Osteoblast (primary cell): ENCODE measurements at regions not wholly inside any gene's neighbourhood (a gene's known extent, or its start where the extent isn't known, plus 50 kb on each side); places are given as distances from the start of the nearest gene placed in this dataset.

ENCODE experiments used
- DNase-seq: peaks from one replicate; pipeline ENCODE4 v3.0.0; 2011; ENCODE audit warnings: low spot score, mixed read lengths; ENCODE audit not compliant: insufficient read length; ENCODE audit errors: missing footprints
- H2AFZ ChIP-seq: 2 replicates; pipeline ENCODE4 v1.6.0; 2011; ENCODE audit warnings: mild to moderate bottlenecking, low read length
- H3K27ac ChIP-seq: 2 replicates; pipeline ENCODE4 v1.5.1; 2011; ENCODE audit warnings: mild to moderate bottlenecking, low read depth, low read length, moderate library complexity
- H3K27me3 ChIP-seq: 2 replicates; pipeline ENCODE4 v1.6.0; 2012; ENCODE audit warnings: mild to moderate bottlenecking, control low read depth, inconsistent platforms, low read length, moderate library complexity; ENCODE audit not compliant: insufficient read depth
- H3K36me3 ChIP-seq: 2 replicates; pipeline ENCODE4 v1.5.1; 2011; ENCODE audit warnings: mild to moderate bottlenecking, low read length, control low read depth, moderate library complexity; ENCODE audit not compliant: insufficient read depth
- H3K4me1 ChIP-seq: 2 replicates; pipeline ENCODE4 v1.5.1; 2011; ENCODE audit warnings: mild to moderate bottlenecking, low read length, control low read depth, moderate library complexity; ENCODE audit not compliant: insufficient read depth
- H3K4me2 ChIP-seq: 2 replicates; pipeline ENCODE4 v1.6.0; 2011; ENCODE audit warnings: mild to moderate bottlenecking, low read length; ENCODE audit not compliant: insufficient read depth
- H3K4me3 ChIP-seq: fragments of 200-600 bp; sonication (generic); 3 replicates; pipeline ENCODE4 v1.5.1; 2012; ENCODE audit warnings: mild to moderate bottlenecking, low read length, inconsistent platforms; ENCODE audit not compliant: insufficient read depth
- H3K79me2 ChIP-seq: 2 replicates; pipeline ENCODE4 v1.6.0; 2012; ENCODE audit warnings: mild to moderate bottlenecking, low read length, control low read depth, inconsistent platforms; ENCODE audit not compliant: insufficient read depth
- H3K9me3 ChIP-seq: 2 replicates; pipeline ENCODE4 v1.5.1; 2011; ENCODE audit warnings: low read depth, low read length, control low read depth
- H4K20me1 ChIP-seq: 2 replicates; pipeline ENCODE4 v1.6.0; 2012; ENCODE audit warnings: mild to moderate bottlenecking, low read length, control low read depth; ENCODE audit not compliant: insufficient read depth
- TF ChIP-seq, protein P1 (sequence below): IDR thresholded peaks from 2 replicates; pipeline ENCODE4 v1.5.1; 2011; ENCODE audit warnings: mild to moderate bottlenecking, low read depth, low read length, moderate library complexity; ENCODE audit errors: extremely low read depth

DNA sequence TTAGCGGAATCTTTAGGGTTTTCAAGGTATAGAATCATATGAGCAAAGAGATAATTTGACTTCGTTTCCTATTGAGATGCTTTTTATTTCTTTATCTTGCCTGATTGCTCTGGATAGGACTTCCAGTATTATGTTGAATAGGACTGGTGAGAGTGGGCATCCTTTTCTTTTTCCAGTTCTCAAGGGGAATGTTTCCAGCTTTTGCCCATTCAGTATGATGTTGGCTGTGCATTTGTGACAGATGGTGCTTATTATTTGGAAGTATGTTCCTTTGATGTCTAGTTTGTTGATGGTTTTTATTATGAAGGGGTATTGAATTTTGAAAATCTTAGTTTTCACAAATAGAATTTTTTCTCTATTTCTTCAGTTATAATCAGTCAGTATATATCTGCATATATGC, 656.6 kb upstream of the MAP3K7 start:
- no peaks in the 10 kb centered on the region for H3K79me2 ChIP-seq
- no peak overlapping the region for H2AFZ ChIP-seq
- TF ChIP-seq, protein P1, sequence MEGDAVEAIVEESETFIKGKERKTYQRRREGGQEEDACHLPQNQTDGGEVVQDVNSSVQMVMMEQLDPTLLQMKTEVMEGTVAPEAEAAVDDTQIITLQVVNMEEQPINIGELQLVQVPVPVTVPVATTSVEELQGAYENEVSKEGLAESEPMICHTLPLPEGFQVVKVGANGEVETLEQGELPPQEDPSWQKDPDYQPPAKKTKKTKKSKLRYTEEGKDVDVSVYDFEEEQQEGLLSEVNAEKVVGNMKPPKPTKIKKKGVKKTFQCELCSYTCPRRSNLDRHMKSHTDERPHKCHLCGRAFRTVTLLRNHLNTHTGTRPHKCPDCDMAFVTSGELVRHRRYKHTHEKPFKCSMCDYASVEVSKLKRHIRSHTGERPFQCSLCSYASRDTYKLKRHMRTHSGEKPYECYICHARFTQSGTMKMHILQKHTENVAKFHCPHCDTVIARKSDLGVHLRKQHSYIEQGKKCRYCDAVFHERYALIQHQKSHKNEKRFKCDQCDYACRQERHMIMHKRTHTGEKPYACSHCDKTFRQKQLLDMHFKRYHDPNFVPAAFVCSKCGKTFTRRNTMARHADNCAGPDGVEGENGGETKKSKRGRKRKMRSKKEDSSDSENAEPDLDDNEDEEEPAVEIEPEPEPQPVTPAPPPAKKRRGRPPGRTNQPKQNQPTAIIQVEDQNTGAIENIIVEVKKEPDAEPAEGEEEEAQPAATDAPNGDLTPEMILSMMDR: no peak

DNA sequence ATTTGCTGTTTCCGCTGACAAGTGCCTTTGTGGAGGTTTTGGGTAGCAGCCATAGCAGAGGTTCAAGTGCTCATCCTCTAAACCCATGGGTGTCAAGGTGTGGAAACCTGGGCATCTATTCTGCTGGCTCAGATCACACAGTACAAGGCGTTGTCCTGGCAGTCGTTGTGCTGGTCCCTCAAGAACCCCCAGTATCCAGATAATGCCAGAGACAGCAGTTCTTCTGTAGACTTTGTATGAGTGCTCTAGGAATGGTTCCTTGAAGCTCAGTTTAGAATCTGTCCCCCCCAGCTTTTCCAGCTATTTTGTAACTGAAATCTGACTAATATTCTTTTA, 655.7 kb upstream of the MAP3K7 start:
- H3K4me2 ChIP-seq: no peak overlapping the region
- H4K20me1 ChIP-seq: no peaks in the 10 kb centered on the region
- no peaks in the 10 kb centered on the region for H3K4me1 ChIP-seq
- DNase-seq: no peak
- TF ChIP-seq, protein P1: no peak
- H3K36me3 ChIP-seq: no peaks in the 10 kb centered on the region
- H3K79me2 ChIP-seq: no peaks in the 10 kb centered on the region
- no peak overlapping the region for H3K27ac ChIP-seq
- H3K4me3 ChIP-seq: no peak overlapping the region
- H2AFZ ChIP-seq: no peak overlapping the region
- H3K27me3 ChIP-seq: no peaks in the 10 kb centered on the region
- H3K9me3 ChIP-seq: no peaks in the 10 kb centered on the region

More for the DNA sequence above, 656.6 kb upstream of the MAP3K7 start:
- DNase-seq: no peak
- no peaks in the 10 kb centered on the region for H3K9me3 ChIP-seq
- no peaks in the 10 kb centered on the region for H3K36me3 ChIP-seq
- H3K27me3 ChIP-seq: no peaks in the 10 kb centered on the region
- H4K20me1 ChIP-seq: no peaks in the 10 kb centered on the region
- H3K4me2 ChIP-seq: no peak overlapping the region
- H3K4me3 ChIP-seq: no peak overlapping the region
- H3K27ac ChIP-seq: no peak overlapping the region
- H3K4me1 ChIP-seq: no peaks in the 10 kb centered on the region

DNA sequence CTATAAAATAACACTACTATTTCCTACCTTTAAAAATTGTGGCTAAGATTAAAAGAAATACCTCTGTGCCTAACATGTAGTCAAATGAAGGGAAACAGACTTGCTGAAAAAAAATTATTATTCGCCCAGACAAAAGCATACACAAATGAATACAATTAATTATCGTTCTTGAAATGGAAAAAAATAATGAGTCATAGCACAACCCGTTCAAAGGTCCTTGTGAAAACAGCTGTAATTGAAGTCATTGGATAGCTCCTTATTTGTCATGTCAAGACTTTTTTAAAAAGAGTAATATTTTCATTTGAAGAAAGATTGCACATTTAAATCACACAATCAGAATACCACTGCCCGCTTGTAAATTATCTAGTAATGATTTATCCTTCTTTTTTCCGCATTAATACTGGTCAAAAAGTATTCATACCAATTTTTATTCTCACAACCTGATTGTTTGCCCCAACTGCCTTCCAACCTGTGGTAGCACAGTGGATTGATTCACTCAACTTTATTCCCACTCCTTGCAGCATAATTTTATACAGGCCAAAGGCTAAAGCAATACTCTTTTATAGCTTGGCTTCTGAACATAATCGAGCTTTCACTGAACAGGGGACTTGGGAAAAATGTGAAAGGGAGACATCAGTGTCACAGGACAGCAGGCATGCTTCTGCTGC, 655.2 kb upstream of the MAP3K7 start:
- no peak for DNase-seq

GRCh38 chr6:91240878-91241603, 654.2 kb upstream of the MAP3K7 start:
- Histone ChIP-seq H4K20me1 (no peaks in the 10 kb centered on the region), H3K36me3 (no peaks in the 10 kb centered on the region)
- TF ChIP-seq, protein P1: no peak

More for the DNA sequence above, 655.2 kb upstream of the MAP3K7 start:
- Histone ChIP-seq H3K79me2 (no peaks in the 10 kb centered on the region), H3K36me3 (no peaks in the 10 kb centered on the region), H3K4me1 (no peaks in the 10 kb centered on the region), H3K4me2 (no peak overlapping the region), H2AFZ (no peak overlapping the region), H4K20me1 (no peaks in the 10 kb centered on the region), H3K27ac (no peak overlapping the region), H3K4me3 (no peak overlapping the region), H3K9me3 (no peaks in the 10 kb centered on the region), H3K27me3 (no peaks in the 10 kb centered on the region)
- TF ChIP-seq, protein P1: no peak

More at GRCh38 chr6:91240878-91241603, 654.2 kb upstream of the MAP3K7 start:
- Histone ChIP-seq H3K4me2 (no peak overlapping the region), H3K9me3 (no peaks in the 10 kb centered on the region), H3K79me2 (no peaks in the 10 kb centered on the region), H3K27me3 (no peaks in the 10 kb centered on the region), H2AFZ (no peak overlapping the region), H3K27ac (no peak overlapping the region), H3K4me3 (no peak overlapping the region), H3K4me1 (no peaks in the 10 kb centered on the region)
- DNase-seq: no peak
